Trophoblast cell (in vitro differentiated cells and primary cell): ENCODE measurements at regions not wholly inside any gene's neighbourhood (a gene's known extent, or its start where the extent isn't known, plus 50 kb on each side); places are given as distances from the start of the nearest gene placed in this dataset.

ENCODE experiments used
- DNase-seq, 2 donors: peaks; one replicate each; pipeline ENCODE4 v3.0.0-alpha.2; 2016
- H2AFZ ChIP-seq: 2 replicates; pipeline ENCODE4 v1.6.1; 2013; ENCODE audit warnings: low read length, moderate library complexity, mild to moderate bottlenecking; ENCODE audit not compliant: insufficient read depth, poor library complexity
- H2AK5ac ChIP-seq: 2 replicates; pipeline ENCODE4 v1.6.1; 2013; ENCODE audit warnings: mild to moderate bottlenecking, low read length
- H2BK120ac ChIP-seq: 2 replicates; pipeline ENCODE4 v1.6.1; 2013; ENCODE audit warnings: low read length, mild to moderate bottlenecking, moderate library complexity; ENCODE audit not compliant: insufficient read depth, poor library complexity
- H2BK12ac ChIP-seq: 2 replicates; pipeline ENCODE4 v1.6.1; 2013; ENCODE audit warnings: mild to moderate bottlenecking, low read length, moderate library complexity
- H2BK5ac ChIP-seq: 2 replicates; pipeline ENCODE4 v1.6.1; 2013; ENCODE audit warnings: low read length, low read depth, moderate library complexity, mild to moderate bottlenecking; ENCODE audit not compliant: poor library complexity
- H3K14ac ChIP-seq: 2 replicates; pipeline ENCODE4 v1.6.1; 2013; ENCODE audit warnings: mild to moderate bottlenecking, low read length
- H3K18ac ChIP-seq: 2 replicates; pipeline ENCODE4 v1.6.1; 2013; ENCODE audit warnings: mild to moderate bottlenecking, low read length
- H3K23ac ChIP-seq: 2 replicates; pipeline ENCODE4 v1.6.1; 2013; ENCODE audit warnings: low read length
- H3K27ac ChIP-seq: 2 replicates; pipeline ENCODE4 v1.5.1; 2013; ENCODE audit warnings: low read depth, mild to moderate bottlenecking, inconsistent platforms, low read length, moderate library complexity
- H3K27me3 ChIP-seq: 2 replicates; pipeline ENCODE4 v1.6.1; 2013; ENCODE audit warnings: inconsistent platforms, mild to moderate bottlenecking, low read length, moderate library complexity; ENCODE audit not compliant: insufficient read depth
- H3K36me3 ChIP-seq, 2 experiments: 1 replicate in 1 of 2; 2 replicates in 1 of 2; pipeline ENCODE4 v1.6.1; 2013; ENCODE audit warnings: low read length in 2 of 2, mild to moderate bottlenecking in 2 of 2, moderate library complexity in 1 of 2; ENCODE audit not compliant: insufficient read depth in 2 of 2, control insufficient read depth in 1 of 2
- H3K4ac ChIP-seq: 2 replicates; pipeline ENCODE4 v1.6.1; 2013; ENCODE audit warnings: low read depth, mild to moderate bottlenecking, low read length, moderate library complexity
- H3K4me1 ChIP-seq, 2 experiments: 1 replicate in 1 of 2; 2 replicates in 1 of 2; pipeline ENCODE4 v1.6.1; 2013; ENCODE audit warnings: low read length in 2 of 2, mild to moderate bottlenecking in 2 of 2, moderate library complexity in 1 of 2; ENCODE audit not compliant: insufficient read depth in 2 of 2, control insufficient read depth in 1 of 2
- H3K4me2 ChIP-seq: 2 replicates; pipeline ENCODE4 v1.6.1; 2013; ENCODE audit warnings: inconsistent platforms, mild to moderate bottlenecking, low read length, moderate library complexity
- H3K4me3 ChIP-seq: 2 replicates; pipeline ENCODE4 v1.5.1; 2013; ENCODE audit warnings: mild to moderate bottlenecking, low read depth, low read length, inconsistent platforms
- H3K79me1 ChIP-seq: one replicate; pipeline ENCODE4 v1.6.1; 2013; ENCODE audit warnings: low read length
- H3K79me2 ChIP-seq: 2 replicates; pipeline ENCODE4 v1.6.1; 2013; ENCODE audit warnings: low read length, mild to moderate bottlenecking; ENCODE audit not compliant: control insufficient read depth, insufficient read depth, poor library complexity
- H3K9ac ChIP-seq: 2 replicates; pipeline ENCODE4 v1.6.1; 2013; ENCODE audit warnings: mild to moderate bottlenecking, low read length
- H3K9me3 ChIP-seq: 2 replicates; pipeline ENCODE4 v1.6.1; 2013; ENCODE audit warnings: low read depth, mild to moderate bottlenecking, control low read depth, inconsistent platforms, low read length; ENCODE audit not compliant: insufficient read depth
- H4K12ac ChIP-seq: 2 replicates; pipeline ENCODE4 v1.6.1; 2013; ENCODE audit warnings: low read depth, mild to moderate bottlenecking, low read length, moderate library complexity
- H4K8ac ChIP-seq: 2 replicates; pipeline ENCODE4 v1.6.1; 2013; ENCODE audit warnings: low read depth, mild to moderate bottlenecking, low read length, moderate library complexity
- H4K91ac ChIP-seq: one replicate; pipeline ENCODE4 v1.6.1; 2013; ENCODE audit warnings: low read depth, mild to moderate bottlenecking, low read length, moderate library complexity
- WGBS: extraction: QIAGEN DNeasy Blood & Tissue Kit; methylation state at CpG from one replicate; pipeline ENCODE4 v1.1.7; 2013; ENCODE audit warnings: missing lambda C conversion rate; ENCODE audit not compliant: insufficient read length, insufficient coverage; ENCODE audit errors: extremely low coverage; 5-methylcytosine and 5-hydroxymethylcytosine counted together

DNA sequence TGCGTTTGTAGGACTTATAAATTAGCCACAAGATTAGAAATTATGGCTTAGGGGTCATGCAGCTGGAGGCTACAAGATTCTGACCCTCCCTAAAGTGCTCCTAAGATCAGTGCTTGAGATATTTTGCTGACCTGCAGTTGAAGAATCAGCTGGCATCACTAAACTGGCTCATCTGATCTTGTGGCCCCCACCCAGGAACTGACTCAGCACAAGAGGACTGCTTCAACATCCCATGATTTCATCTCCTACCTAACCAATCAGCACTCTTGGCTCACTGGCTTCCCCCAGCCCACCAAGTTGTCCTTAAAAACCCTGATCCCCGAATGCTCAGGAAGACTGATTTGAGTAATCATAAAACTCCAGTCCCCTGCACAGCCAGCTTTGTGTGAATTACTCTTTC lies 86.4 kb upstream of the ERCC4 start:
- Histone ChIP-seq H3K9ac (no peak overlapping the region), H2BK120ac (no peak overlapping the region), H3K4ac (no peak overlapping the region), H3K79me1 (no peaks in the 10 kb centered on the region), H3K4me3 (no peak overlapping the region), H4K91ac (no peak overlapping the region), H3K27me3 (no peaks in the 10 kb centered on the region), H3K18ac (no peak overlapping the region), H2BK5ac (no peak overlapping the region), H4K12ac (no peak overlapping the region), H2AK5ac (no peak overlapping the region), H2AFZ (no peak overlapping the region), H3K4me2 (no peak overlapping the region), H2BK12ac (no peak overlapping the region), H3K79me2 (no peaks in the 10 kb centered on the region), H3K14ac (no peak overlapping the region), H3K4me1 (no peaks in the 10 kb centered on the region), H3K27ac (no peak overlapping the region), H3K23ac (no peak overlapping the region), H4K8ac (no peak overlapping the region), H3K9me3 (no peaks in the 10 kb centered on the region), H3K36me3 (no peaks in the 10 kb centered on the region)
- no CpG with 5 or more reads among the region's 2 CpGs for WGBS
- no peak for DNase-seq

DNA sequence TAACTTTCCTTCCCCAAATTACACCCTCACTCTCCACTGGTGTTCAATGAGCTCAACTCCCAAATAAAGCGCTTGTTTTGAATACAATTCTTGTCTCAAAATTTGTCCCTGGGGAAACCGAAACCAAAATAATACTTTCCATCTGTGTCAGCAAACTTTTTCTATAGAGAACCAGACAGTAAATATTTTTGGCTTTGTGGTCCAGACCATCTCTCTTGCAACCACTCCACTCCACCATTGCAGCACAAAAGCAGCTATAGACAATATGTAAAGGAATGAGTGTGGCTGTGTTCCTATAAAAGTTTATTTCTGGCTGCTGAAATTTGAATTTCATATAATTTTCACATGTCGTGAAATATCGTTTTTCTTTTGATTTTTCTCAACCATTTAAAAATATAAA lies 84.6 kb upstream of the ERCC4 start:
- H3K18ac ChIP-seq = no peak overlapping the region
- H2AFZ ChIP-seq = no peak overlapping the region
- no peak for DNase-seq
- no peak overlapping the region for H3K27ac ChIP-seq
- H2BK120ac ChIP-seq = no peak overlapping the region
- no peak overlapping the region for H3K23ac ChIP-seq
- H3K4me1 ChIP-seq = no peaks in the 10 kb centered on the region
- H2BK12ac ChIP-seq = no peak overlapping the region
- no peak overlapping the region for H2AK5ac ChIP-seq
- H3K9ac ChIP-seq = no peak overlapping the region
- H3K4me2 ChIP-seq = no peak overlapping the region
- H3K79me2 ChIP-seq = no peaks in the 10 kb centered on the region
- H4K12ac ChIP-seq = no peak overlapping the region
- H3K27me3 ChIP-seq = no peaks in the 10 kb centered on the region
- no peaks in the 10 kb centered on the region for H3K36me3 ChIP-seq
- no peaks in the 10 kb centered on the region for H3K9me3 ChIP-seq
- no peak overlapping the region for H3K14ac ChIP-seq
- no peak overlapping the region for H2BK5ac ChIP-seq
- no peak overlapping the region for H3K4ac ChIP-seq
- no peak overlapping the region for H4K8ac ChIP-seq
- H4K91ac ChIP-seq = no peak overlapping the region
- no CpG with 5 or more reads among the region's 4 CpGs for WGBS
- H3K4me3 ChIP-seq = no peak overlapping the region
- no peaks in the 10 kb centered on the region for H3K79me1 ChIP-seq

DNA sequence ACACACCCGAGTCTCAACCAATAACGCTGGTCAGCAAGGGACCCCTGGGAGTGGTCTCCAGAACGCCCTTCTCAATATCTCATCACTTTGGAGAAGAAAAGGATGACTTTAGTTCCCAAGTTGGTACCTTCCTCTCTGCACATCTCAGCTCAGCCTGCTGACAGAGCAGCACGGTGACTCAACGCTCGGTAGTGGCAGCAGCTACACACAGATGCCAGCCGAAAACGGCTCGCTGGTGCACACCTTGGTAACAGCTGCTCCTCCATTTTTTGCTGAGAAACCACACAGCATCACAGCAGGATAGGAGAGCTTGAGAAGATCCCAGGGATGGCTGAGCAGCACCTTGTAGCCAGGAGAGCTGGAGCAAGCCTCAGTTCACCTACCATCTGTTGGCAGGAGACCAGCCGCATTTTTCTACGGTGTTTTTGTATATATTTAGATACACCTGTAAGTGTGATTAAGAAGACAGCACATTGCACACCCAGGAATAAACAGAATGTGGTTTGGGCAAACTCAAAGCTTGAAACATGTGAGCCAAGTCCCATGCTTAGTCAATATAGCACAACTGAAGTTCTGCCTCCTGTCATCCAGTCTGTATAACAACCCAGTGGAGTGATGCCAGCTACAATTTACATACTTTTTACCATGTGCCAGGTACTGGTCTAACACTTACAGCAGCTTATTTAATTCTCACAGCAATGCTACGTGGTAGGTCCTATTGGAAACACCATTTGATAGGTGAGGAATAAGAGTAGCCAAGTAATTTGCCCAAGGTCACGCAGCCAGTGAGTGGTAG lies 83.8 kb upstream of the ERCC4 start:
- Histone ChIP-seq H3K36me3 (no peaks in the 10 kb centered on the region), H2BK5ac (no peak overlapping the region), H3K23ac (no peak overlapping the region), H3K9me3 (no peaks in the 10 kb centered on the region), H3K4me2 (no peak overlapping the region), H3K27ac (no peak overlapping the region), H3K27me3 (no peaks in the 10 kb centered on the region), H3K9ac (no peak overlapping the region), H2BK120ac (no peak overlapping the region), H2BK12ac (no peak overlapping the region), H4K12ac (no peak overlapping the region), H3K79me1 (no peaks in the 10 kb centered on the region), H2AK5ac (no peak overlapping the region), H4K91ac (no peak overlapping the region), H3K79me2 (no peaks in the 10 kb centered on the region), H3K4ac (no peak overlapping the region), H3K4me3 (no peak overlapping the region), H2AFZ (no peak overlapping the region), H3K14ac (no peak overlapping the region), H3K18ac (no peak overlapping the region), H4K8ac (no peak overlapping the region), H3K4me1 (no peaks in the 10 kb centered on the region)
- WGBS = no CpG with 5 or more reads among the region's 13 CpGs
- no peak for DNase-seq

DNA sequence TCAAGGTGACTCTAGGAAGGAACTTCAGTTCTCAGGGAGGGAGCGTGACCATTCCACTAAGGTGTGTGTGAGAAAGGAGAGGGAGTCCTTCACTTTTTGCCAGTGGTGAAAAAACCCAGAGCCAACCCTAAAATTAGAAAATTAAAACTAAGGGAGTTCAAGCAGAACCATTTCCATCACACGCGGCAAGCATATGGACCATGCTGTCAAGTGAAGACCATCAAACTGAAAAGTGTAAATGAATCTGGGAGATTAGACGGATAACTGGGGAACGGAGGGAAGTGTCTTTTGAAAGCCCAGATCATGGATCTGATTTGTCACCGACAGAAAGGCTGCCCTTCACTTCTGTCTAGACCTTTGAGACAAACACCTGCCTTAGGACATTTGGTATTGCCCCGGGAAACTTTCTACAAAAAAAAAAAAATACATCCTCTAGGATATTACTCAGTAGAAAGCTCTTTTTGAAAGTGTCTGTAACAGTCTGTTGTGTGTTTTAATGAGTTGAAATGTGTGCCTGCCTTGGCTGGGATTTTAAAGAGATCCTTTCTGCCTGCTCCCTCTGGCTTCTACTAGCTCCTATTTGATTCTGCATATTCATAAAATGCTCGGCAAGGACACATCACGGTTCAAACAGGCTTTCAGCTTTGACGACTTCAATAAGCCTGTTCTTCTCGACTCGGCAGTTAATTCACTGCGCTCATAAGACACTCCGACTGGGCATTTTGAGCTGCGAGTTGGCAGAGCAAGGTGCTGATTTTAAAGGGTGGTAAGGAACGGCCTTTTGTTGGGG lies 81.4 kb upstream of the ERCC4 start:
- Histone ChIP-seq H4K8ac (no peak overlapping the region), H2AFZ (no peak overlapping the region), H3K9ac (no peak overlapping the region), H3K14ac (no peak overlapping the region), H3K4me1 (no peaks in the 10 kb centered on the region), H4K12ac (no peak overlapping the region), H3K9me3 (no peaks in the 10 kb centered on the region), H3K27me3 (no peaks in the 10 kb centered on the region), H3K79me2 (no peaks in the 10 kb centered on the region), H2BK120ac (no peak overlapping the region), H2BK5ac (no peak overlapping the region), H2AK5ac (no peak overlapping the region), H3K18ac (no peak overlapping the region), H3K27ac (no peak overlapping the region), H3K79me1 (no peaks in the 10 kb centered on the region), H4K91ac (no peak overlapping the region), H3K4me2 (no peak overlapping the region), H2BK12ac (no peak overlapping the region), H3K23ac (no peak overlapping the region), H3K36me3 (no peaks in the 10 kb centered on the region), H3K4me3 (no peak overlapping the region), H3K4ac (no peak overlapping the region)
- no CpG with 5 or more reads among the region's 16 CpGs for WGBS
- no peak for DNase-seq
